ENCODE measurements at regions not wholly inside any gene's neighbourhood (a gene's known extent, or its start where the extent isn't known, plus 50 kb on each side); places are given as distances from the start of the nearest gene placed in this dataset.

DNA sequence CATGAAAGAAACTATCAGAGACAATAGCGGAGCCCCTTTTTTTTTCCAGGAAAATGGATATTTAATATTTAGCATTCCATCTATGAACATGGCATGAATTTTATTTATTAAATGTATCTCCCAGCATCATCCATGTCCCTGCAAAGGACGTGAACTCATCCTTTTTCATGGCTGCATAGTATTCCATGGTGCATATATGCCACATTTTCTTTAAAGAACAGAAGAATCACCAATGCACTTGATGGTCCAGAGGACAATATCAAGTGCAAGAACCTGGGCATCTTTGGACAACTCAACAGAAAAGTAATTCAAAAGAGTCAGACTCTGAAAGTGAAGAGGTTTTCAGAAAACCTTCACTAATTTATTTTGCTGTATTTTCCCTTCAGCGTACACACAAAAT, 133.0 kb upstream of the SLC7A14 start:
- TF ChIP-seq, protein P1, sequence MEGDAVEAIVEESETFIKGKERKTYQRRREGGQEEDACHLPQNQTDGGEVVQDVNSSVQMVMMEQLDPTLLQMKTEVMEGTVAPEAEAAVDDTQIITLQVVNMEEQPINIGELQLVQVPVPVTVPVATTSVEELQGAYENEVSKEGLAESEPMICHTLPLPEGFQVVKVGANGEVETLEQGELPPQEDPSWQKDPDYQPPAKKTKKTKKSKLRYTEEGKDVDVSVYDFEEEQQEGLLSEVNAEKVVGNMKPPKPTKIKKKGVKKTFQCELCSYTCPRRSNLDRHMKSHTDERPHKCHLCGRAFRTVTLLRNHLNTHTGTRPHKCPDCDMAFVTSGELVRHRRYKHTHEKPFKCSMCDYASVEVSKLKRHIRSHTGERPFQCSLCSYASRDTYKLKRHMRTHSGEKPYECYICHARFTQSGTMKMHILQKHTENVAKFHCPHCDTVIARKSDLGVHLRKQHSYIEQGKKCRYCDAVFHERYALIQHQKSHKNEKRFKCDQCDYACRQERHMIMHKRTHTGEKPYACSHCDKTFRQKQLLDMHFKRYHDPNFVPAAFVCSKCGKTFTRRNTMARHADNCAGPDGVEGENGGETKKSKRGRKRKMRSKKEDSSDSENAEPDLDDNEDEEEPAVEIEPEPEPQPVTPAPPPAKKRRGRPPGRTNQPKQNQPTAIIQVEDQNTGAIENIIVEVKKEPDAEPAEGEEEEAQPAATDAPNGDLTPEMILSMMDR (IDR thresholded peaks at IDR 0.05; ENCODE audit: unreplicated experiment), result no peak
- H3K4me3 Mint-ChIP-seq (ENCODE audit: unreplicated experiment), result no peak overlapping the region
- peaks cover 1% of the 10 kb centered on the region for H3K27me3 Mint-ChIP-seq (ENCODE audit: unreplicated experiment)
- DNase-seq (ENCODE audit: low spot score), result no peak
- H3K4me1 Mint-ChIP-seq (ENCODE audit: unreplicated experiment), result no peaks in the 10 kb centered on the region
- no peak overlapping the region for H3K27ac Mint-ChIP-seq (ENCODE audit: unreplicated experiment)
- no peaks in the 10 kb centered on the region for H3K9me3 Mint-ChIP-seq (ENCODE audit: unreplicated experiment)
- peaks cover 3% of the 10 kb centered on the region for H3K36me3 Mint-ChIP-seq (ENCODE audit: low read depth, unreplicated experiment)

DNA sequence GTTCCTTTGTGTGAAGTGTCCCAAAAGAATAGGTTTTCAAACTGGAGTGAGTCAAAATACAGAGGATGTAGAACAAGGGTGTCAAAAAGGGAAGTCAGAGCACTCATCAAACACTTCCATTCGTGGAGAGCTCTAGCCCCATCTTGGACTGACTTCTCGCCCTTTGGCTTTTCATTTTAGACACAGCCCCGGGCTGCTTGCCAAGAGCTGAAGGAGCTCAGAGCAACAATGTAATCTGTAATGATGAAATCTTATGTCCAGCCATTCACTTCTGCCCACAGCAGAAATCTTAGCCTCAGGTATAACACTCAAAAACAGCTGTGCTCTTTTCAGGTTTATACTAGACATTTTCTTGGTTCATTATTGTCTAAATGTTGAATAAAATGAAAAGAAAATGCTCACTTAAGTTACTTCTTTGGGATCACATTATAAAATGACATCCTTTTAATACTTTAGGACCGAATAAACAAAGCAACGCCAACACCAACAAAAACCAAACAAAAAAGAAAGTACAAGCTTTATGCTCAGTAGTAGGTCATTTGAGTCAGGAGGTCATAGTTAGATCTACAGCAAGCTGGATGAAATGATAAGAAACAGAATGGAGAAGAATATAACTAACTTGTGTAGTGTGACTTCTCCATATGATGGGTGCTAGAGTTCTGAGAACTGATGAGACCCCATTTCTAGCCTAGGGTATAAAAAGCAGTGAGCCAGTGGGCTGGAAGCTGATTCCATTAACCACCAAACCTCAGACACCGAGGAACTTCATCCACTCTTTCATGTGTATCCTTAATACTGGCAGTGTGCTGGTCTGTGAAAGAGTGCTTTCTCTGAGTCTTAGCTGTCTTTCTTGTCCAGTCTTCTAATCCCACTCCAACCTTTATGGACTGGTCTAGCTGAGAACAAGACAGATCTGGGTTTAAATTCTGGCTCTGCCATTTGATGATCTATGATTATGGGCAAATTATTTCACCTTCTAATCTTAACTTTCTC, 131.8 kb upstream of the SLC7A14 start:
- Mint-ChIP-seq H3K4me1 (ENCODE audit: unreplicated experiment) (no peaks in the 10 kb centered on the region), H3K27me3 (ENCODE audit: unreplicated experiment) (peaks cover 1% of the 10 kb centered on the region), H3K9me3 (ENCODE audit: unreplicated experiment) (no peaks in the 10 kb centered on the region), H3K27ac (ENCODE audit: unreplicated experiment) (no peak overlapping the region), H3K36me3 (ENCODE audit: low read depth, unreplicated experiment) (peaks cover 3% of the 10 kb centered on the region), H3K4me3 (ENCODE audit: unreplicated experiment) (no peak overlapping the region)
- DNase-seq (ENCODE audit: low spot score), result no peak
- TF ChIP-seq, protein P1 (IDR thresholded peaks at IDR 0.05; ENCODE audit: unreplicated experiment), result no peak

DNA sequence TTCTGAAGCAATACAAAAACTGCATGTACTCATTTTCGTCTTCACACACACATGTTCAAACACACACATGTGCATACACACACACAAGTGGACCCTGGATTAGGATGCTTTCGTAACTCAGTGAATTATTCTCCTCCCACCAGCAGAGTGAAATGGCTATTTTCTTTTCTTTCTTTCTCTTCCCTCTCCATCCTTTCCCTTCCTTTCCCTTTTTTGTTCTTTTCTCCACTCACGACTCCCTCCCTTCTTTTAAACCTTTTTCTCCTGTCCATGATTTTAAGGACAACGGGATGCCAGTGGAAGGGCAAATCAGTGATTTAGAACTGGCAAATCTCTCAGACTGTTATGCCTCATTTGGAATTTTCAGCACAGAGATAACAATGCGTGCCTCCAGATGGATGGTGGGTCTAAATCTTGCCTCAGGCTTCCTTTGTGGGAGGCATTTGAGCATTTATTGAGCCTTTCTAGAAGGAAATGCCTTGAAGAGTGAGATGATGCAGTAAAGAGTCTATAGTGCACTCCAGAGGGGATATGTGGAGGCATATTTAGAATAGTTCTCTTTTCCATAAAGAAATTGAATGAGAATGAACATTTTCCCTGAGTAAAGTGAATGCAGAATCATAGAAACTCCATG, 130.4 kb upstream of the SLC7A14 start:
- H3K9me3 Mint-ChIP-seq (ENCODE audit: unreplicated experiment), result no peaks in the 10 kb centered on the region
- peaks cover 1% of the 10 kb centered on the region for H3K27me3 Mint-ChIP-seq (ENCODE audit: unreplicated experiment)
- peaks cover 3% of the 10 kb centered on the region for H3K36me3 Mint-ChIP-seq (ENCODE audit: low read depth, unreplicated experiment)
- no peak overlapping the region for H3K4me3 Mint-ChIP-seq (ENCODE audit: unreplicated experiment)
- DNase-seq (ENCODE audit: low spot score), result no peak
- H3K27ac Mint-ChIP-seq (ENCODE audit: unreplicated experiment), result no peak overlapping the region
- TF ChIP-seq, protein P1 (IDR thresholded peaks at IDR 0.05; ENCODE audit: unreplicated experiment), result no peak
- H3K4me1 Mint-ChIP-seq (ENCODE audit: unreplicated experiment), result no peaks in the 10 kb centered on the region

DNA sequence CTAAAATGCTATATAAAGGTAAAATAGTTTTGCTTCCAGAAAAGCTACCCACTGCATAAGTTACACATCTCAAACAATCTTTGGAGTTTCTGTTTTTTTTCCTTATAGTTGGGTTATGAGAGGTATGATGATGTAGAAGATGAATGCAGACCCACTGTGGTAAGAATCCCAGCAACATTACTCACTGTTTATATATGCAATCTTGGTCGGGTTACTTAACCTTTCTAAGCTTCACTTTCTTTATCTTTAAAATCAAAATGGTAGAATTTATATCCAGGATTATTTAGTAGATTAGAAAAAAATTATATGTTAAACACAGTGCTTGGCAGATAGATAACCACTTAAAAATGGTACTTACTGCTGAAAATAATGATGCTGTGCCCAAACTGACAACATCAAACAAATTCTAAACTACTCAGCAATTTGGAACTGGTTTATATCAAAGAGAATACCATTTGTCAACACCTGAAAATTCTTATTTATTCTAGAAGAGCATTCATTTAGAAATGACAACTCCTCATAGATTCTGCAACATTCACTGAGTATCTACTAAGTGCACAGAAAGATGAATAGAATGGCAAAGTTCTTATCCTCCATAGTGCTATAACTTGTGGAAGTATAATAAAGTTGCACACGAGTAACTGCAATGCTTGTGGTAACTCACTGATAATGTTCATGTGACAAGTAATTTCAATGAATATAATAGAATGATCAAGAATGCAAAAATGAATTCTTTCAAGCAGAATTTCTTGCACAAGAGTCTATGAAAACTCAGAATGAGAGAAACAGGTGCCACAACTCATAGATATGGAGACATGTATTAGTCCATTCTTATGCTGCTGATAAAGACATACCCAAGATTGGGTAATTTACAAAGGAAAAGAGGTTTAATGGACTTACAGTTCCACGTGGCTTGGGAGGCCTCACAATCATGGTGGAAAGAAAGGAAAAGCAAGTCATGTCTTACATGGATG, 129.0 kb upstream of the SLC7A14 start:
- H3K4me1 Mint-ChIP-seq (ENCODE audit: unreplicated experiment), result no peaks in the 10 kb centered on the region

More for the DNA sequence above, 129.0 kb upstream of the SLC7A14 start:
- DNase-seq (ENCODE audit: low spot score), result no peak
- Mint-ChIP-seq H3K9me3 (ENCODE audit: unreplicated experiment) (no peaks in the 10 kb centered on the region), H3K4me3 (ENCODE audit: unreplicated experiment) (no peak overlapping the region), H3K36me3 (ENCODE audit: low read depth, unreplicated experiment) (peaks cover 4% of the 10 kb centered on the region), H3K27ac (ENCODE audit: unreplicated experiment) (no peak overlapping the region), H3K27me3 (ENCODE audit: unreplicated experiment) (peaks cover 1% of the 10 kb centered on the region)
- TF ChIP-seq, protein P1 (IDR thresholded peaks at IDR 0.05; ENCODE audit: unreplicated experiment), result no peak

All from endothelial cell (in vitro differentiated cells).